Breast epithelium (tissue), 4 donors: ENCODE measurements at regions not wholly inside any gene's neighbourhood (a gene's known extent, or its start where the extent isn't known, plus 50 kb on each side); places are given as distances from the start of the nearest gene placed in this dataset.

Source experiments
- DNase-seq, 2 donors: peaks; one replicate each; pipeline ENCODE4 v3.0.0-alpha.2; 2019; ENCODE audit warnings: low spot score in 2 of 2
- H3K27ac ChIP-seq, 2 donors: fragments of 200-600 bp; sonication (generic) in 1 of 2; one replicate each; pipeline ENCODE4 v1.5.1; 2016 to 2019; ENCODE audit warnings: mild to moderate bottlenecking in 1 of 2
- H3K27me3 ChIP-seq, 2 donors: fragments of 200-600 bp; sonication (generic) in 1 of 2; one replicate each; pipeline versions ENCODE4 v1.5.1 to v1.6.0; 2017 to 2019; ENCODE audit warnings: control low read depth in 1 of 2, mild to moderate bottlenecking in 1 of 2
- H3K36me3 ChIP-seq: fragments of 200-600 bp; one replicate; pipeline ENCODE4 v1.5.1; 2019
- H3K4me1 ChIP-seq, 2 donors: fragments of 200-600 bp; sonication (generic); one replicate each; pipeline ENCODE4 v1.5.1; 2016 to 2019; ENCODE audit warnings: control low read depth in 1 of 2
- H3K4me3 ChIP-seq, 3 donors: fragments of 200-600 bp; sonication (generic); 1 replicate in 2 of 3; 2 replicates in 1 of 3; pipeline ENCODE4 v1.5.1; 2016 to 2019; ENCODE audit warnings: mild to moderate bottlenecking in 3 of 3, moderate library complexity in 2 of 3
- H3K9me3 ChIP-seq, 2 donors: fragments of 200-600 bp; sonication (generic) in 1 of 2; one replicate each; pipeline ENCODE4 v1.5.1; 2016 to 2019; ENCODE audit warnings: control low read depth in 1 of 2
- POLR2A ChIP-seq: fragments of 450-650 bp; IDR thresholded peaks from one replicate; pipeline ENCODE4 v1.6.1; 2016; ENCODE audit warnings: antibody characterized with exemption, mild to moderate bottlenecking, moderate library complexity
- POLR2AphosphoS5 ChIP-seq, 3 donors: sonication (generic); formaldehyde crosslinking; IDR thresholded peaks; one replicate each; pipeline ENCODE4 v1.6.1; 2017; ENCODE audit warnings: antibody characterized with exemption in 3 of 3
- intact Hi-C: fragments of 100-400 bp; cut with DNase I; formaldehyde crosslinking; loops from one replicate; pipeline ENCODE4 v1.15.1; 2023; ENCODE audit warnings: low total_unique reads
- TF ChIP-seq, protein P1 (sequence below), 3 donors: fragments of 450-650 bp; IDR thresholded peaks; one replicate each; pipeline ENCODE4 v1.5.1; 2016 to 2017; ENCODE audit warnings: antibody characterized with exemption in 3 of 3, mild to moderate bottlenecking in 3 of 3, moderate library complexity in 3 of 3

DNA sequence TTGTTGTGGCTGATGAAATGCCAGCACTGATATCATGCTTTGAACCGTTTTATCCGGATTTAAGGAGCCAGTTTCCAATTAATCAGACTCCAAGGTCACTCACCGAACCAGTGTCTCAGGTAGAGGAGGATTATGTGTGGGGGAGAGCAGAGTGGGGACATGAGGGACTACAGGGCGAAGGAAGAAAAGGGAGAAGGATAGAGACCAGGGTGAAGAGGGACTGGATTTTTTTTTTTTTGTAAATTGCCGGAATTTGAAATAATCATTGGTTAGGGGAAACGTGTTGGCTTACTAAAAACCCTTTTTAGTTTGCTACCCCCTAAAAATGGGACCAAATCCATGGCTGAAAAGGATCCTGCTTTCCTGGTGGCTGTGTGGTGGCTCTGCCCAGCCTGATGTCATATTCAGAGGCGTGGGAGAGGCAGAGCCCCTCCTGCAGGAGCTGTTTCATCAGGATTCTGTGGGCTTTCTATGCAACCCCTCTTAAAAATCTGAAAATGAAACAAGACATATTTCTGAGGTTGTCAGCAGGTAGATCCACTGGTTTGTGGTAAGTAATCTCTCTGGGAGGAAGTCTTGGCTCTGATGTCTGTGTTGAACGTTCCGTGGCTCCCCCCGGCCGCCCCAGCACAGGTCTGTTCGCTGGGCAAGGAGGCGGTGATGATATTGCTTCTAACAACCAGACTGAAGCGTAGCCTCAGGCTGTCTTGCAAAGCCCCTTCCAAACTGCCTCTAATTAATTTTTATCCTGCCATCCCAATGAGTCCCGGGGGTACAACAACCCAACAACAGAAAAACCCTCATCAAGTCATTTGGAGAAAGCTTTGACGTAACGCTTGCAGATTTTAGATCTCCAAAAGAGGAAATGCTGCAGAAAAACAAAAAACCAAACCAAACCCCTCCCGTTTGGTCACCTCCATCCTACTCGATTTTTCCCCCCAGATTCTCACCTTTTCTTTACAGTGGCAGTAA is 143.0 kb upstream of the ZFHX3 start:
- intact Hi-C loops = loop anchor here (5.0 kb wide), 1 partner anchor 834 kb away; no protein-coding TSS in a partner anchor
- TF ChIP-seq, protein P1, sequence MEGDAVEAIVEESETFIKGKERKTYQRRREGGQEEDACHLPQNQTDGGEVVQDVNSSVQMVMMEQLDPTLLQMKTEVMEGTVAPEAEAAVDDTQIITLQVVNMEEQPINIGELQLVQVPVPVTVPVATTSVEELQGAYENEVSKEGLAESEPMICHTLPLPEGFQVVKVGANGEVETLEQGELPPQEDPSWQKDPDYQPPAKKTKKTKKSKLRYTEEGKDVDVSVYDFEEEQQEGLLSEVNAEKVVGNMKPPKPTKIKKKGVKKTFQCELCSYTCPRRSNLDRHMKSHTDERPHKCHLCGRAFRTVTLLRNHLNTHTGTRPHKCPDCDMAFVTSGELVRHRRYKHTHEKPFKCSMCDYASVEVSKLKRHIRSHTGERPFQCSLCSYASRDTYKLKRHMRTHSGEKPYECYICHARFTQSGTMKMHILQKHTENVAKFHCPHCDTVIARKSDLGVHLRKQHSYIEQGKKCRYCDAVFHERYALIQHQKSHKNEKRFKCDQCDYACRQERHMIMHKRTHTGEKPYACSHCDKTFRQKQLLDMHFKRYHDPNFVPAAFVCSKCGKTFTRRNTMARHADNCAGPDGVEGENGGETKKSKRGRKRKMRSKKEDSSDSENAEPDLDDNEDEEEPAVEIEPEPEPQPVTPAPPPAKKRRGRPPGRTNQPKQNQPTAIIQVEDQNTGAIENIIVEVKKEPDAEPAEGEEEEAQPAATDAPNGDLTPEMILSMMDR (IDR thresholded peaks at IDR 0.05) = no peak
- no peak for TF ChIP-seq POLR2AphosphoS5 (IDR thresholded peaks at IDR 0.05)
- no peak for TF ChIP-seq POLR2A
- H3K36me3 ChIP-seq = no peaks in the 10 kb centered on the region
- no peak overlapping the region for H3K27ac ChIP-seq
- DNase-seq = no peak
- H3K4me1 ChIP-seq = no peaks in the 10 kb centered on the region
- no peaks in the 10 kb centered on the region for H3K9me3 ChIP-seq
- peaks cover 0 to 4% of the 10 kb centered on the region in 2 donors for H3K27me3 ChIP-seq
- no peak overlapping the region for H3K4me3 ChIP-seq

DNA sequence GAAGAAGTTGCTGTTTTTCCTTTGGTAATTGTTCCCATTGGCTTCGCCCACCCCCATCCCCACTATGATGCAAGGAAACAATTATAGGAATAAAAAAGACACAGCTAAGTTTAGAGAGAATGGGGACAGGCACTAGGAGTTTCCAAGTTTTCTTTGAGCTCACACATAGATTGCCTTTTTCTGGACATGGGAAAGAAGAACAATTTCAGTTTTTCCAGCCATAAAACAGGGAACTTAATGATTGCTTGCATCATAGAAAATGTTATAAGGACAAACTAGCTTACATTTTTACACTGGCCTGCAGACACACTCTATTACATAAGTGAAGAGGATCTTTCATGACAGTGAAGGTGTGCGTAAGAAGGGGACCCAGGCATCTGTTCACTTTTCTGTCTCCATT is 142.3 kb upstream of the ZFHX3 start:
- Histone ChIP-seq H3K4me1 (no peaks in the 10 kb centered on the region), H3K27me3 (peaks cover 0 to 4% of the 10 kb centered on the region in 2 donors), H3K27ac (no peak overlapping the region), H3K36me3 (no peaks in the 10 kb centered on the region), H3K9me3 (no peaks in the 10 kb centered on the region), H3K4me3 (no peak overlapping the region)
- TF ChIP-seq, protein P1 (IDR thresholded peaks at IDR 0.05) = no peak
- TF ChIP-seq POLR2A (no peak), POLR2AphosphoS5 (IDR thresholded peaks at IDR 0.05) (no peak)
- DNase-seq = no peak
- intact Hi-C loops = loop anchor here (5.0 kb wide), 1 partner anchor 833 kb away; no protein-coding TSS in a partner anchor

DNA sequence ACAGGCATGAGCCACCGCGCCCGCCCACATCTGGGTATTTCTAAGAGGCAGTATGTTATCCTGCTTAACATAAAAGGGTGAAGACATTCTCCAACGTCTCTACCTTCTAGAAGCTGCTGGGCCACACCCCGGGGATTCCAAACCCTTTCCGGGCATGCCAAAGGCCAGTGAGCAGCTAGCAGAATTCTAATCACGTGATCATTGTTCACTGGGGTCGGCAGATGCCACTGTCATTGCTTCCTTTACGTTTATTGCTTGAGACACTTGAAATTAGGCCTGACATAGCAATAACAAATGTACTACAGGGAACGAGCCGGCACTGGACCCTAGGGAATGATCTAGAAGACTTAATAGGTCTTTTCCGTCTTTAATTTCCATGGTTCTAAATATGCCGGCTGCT is 141.2 kb upstream of the ZFHX3 start:
- H3K36me3 ChIP-seq = no peaks in the 10 kb centered on the region
- no peak for DNase-seq
- H3K4me1 ChIP-seq = no peaks in the 10 kb centered on the region
- H3K9me3 ChIP-seq = no peaks in the 10 kb centered on the region
- H3K27me3 ChIP-seq = peaks cover 0 to 4% of the 10 kb centered on the region in 2 donors
- H3K4me3 ChIP-seq = no peak overlapping the region
- TF ChIP-seq, protein P1 (IDR thresholded peaks at IDR 0.05) = no peak
- TF ChIP-seq POLR2A = no peak
- no peak for TF ChIP-seq POLR2AphosphoS5 (IDR thresholded peaks at IDR 0.05)
- intact Hi-C loops = no loop called here
- no peak overlapping the region for H3K27ac ChIP-seq

DNA sequence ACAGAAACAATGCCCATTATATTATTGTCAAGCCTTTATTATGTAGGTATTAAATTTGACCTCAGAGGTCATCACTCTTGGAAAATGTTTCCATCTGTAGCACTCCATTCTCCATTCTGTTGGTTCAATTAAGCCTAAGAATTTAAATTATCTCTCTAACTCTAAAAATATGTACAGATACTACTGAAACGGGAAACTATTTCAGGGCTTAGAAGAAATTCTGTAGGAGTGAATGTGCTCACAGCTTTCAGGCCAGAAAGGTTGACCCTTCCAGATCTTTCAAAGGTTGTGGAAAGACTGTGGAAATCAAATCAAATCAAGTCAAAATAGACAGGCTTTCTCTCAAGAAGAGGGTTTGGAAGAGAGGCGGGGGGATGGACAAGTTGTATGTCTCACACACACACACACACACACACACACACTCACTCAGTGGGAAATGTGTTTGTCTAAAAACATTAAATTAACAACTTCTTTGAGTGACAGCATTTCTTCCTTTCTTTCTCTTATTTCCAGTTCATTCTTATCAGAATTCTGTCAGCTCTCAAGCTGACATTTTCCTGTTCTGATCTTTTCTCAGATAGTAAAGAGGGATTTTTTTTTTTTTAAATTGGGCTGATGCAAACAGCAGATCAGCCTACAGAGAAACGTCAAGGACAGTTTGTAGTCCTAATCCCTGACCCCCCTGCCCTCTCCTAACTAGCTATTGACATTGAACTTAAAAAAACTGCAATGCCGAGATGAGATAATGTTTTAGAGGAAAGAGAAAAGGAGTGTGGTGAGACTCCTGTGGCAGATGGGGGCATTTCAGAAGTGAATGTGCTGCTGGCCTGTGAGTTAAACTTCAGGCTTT is 139.0 kb upstream of the ZFHX3 start:
- no peak for DNase-seq
- Histone ChIP-seq H3K36me3 (no peaks in the 10 kb centered on the region), H3K27ac (no peak overlapping the region), H3K27me3 (peaks cover 0 to 4% of the 10 kb centered on the region in 2 donors), H3K9me3 (no peaks in the 10 kb centered on the region), H3K4me3 (no peak overlapping the region), H3K4me1 (no peaks in the 10 kb centered on the region)
- TF ChIP-seq POLR2A (no peak), POLR2AphosphoS5 (IDR thresholded peaks at IDR 0.05) (no peak)
- TF ChIP-seq, protein P1 (IDR thresholded peaks at IDR 0.05) = no peak
- intact Hi-C loops = no loop called here
